WTC11 (cell line): ENCODE measurements at regions not wholly inside any gene's neighbourhood (a gene's known extent, or its start where the extent isn't known, plus 50 kb on each side); places are given as distances from the start of the nearest gene placed in this dataset.

ENCODE experiments used
- ATAC-seq: fragments of 200-7000 bp; cut with Tn5 transposase; 2 replicates; pipeline ENCODE4 v1.10.0; 2021; ENCODE audit warnings: mild to moderate bottlenecking, moderate library complexity
- CTCF ChIA-PET: fragments of 300-600 bp; sonication (Branson Sonifier 250); formaldehyde crosslinking; loops from one replicate; lab custom pipeline; 2021; ENCODE audit warnings: antibody characterized with exemption; lab: Charles Lee
- POLR2A ChIA-PET: fragments of 350-600 bp; sonication (Branson Sonifier 250); formaldehyde crosslinking; loops from one replicate; lab custom pipeline; 2021; ENCODE audit warnings: antibody characterized with exemption; lab: Charles Lee
- DNase-seq: peaks from one replicate; pipeline ENCODE4 v3.0.0; 2021; ENCODE audit warnings: low spot score
- H3K27ac Mint-ChIP-seq: 2 replicates; pipeline ENCODE4 v1.8.0; 2021; ENCODE audit warnings: mixed read lengths
- H3K27me3 Mint-ChIP-seq: 2 replicates; pipeline ENCODE4 v1.8.0; 2021; ENCODE audit warnings: low read depth, mild to moderate bottlenecking, moderate library complexity, mixed read lengths
- H3K36me3 Mint-ChIP-seq: 2 replicates; pipeline ENCODE4 v1.8.0; 2021; ENCODE audit warnings: mixed read lengths
- H3K4me1 Mint-ChIP-seq: 2 replicates; pipeline ENCODE4 v1.8.0; 2022; ENCODE audit warnings: mixed read lengths
- H3K4me3 Mint-ChIP-seq: 2 replicates; pipeline ENCODE4 v1.8.0; 2021; ENCODE audit warnings: mild to moderate bottlenecking, moderate library complexity, mixed read lengths
- H3K9me3 Mint-ChIP-seq: 2 replicates; pipeline ENCODE4 v1.8.0; 2021; ENCODE audit warnings: mixed read lengths
- ATF3 ChIP-seq: sonication (generic); formaldehyde crosslinking; conservative IDR thresholded peaks from 2 replicates; pipeline ENCODE4 v1.8.1; 2022; ENCODE audit warnings: mild to moderate bottlenecking, missing genetic modification reagents
- ESRRA ChIP-seq: sonication (generic); formaldehyde crosslinking; IDR thresholded peaks from 2 replicates; pipeline ENCODE4 v1.8.1; 2022; ENCODE audit warnings: mild to moderate bottlenecking, missing genetic modification reagents, borderline replicate concordance
- IRF2 ChIP-seq: sonication (generic); formaldehyde crosslinking; IDR thresholded peaks from 2 replicates; pipeline ENCODE4 v1.8.0; 2022; ENCODE audit warnings: low read depth, missing genetic modification reagents, borderline replicate concordance
- JAZF1 ChIP-seq: fragments of 250-450 bp; sonication (Bioruptor Pico); IDR thresholded peaks from 2 replicates; pipeline ENCODE4 v1.9.0; 2021; ENCODE audit warnings: moderate library complexity, mild to moderate bottlenecking, inconsistent platforms
- MYBL2 ChIP-seq: sonication (generic); formaldehyde crosslinking; IDR thresholded peaks from 2 replicates; pipeline ENCODE4 v1.8.1; 2023; ENCODE audit warnings: mild to moderate bottlenecking, moderate library complexity, missing genetic modification reagents
- NR1H2 ChIP-seq: sonication (generic); formaldehyde crosslinking; IDR thresholded peaks from 2 replicates; pipeline ENCODE4 v1.9.0; 2021; ENCODE audit warnings: mild to moderate bottlenecking, moderate library complexity, missing genetic modification reagents
- OVOL2 ChIP-seq: fragments of 250-450 bp; sonication (Bioruptor Pico); IDR thresholded peaks from 2 replicates; pipeline ENCODE4 v1.9.0; 2021; ENCODE audit warnings: mild to moderate bottlenecking, borderline replicate concordance
- RELA ChIP-seq: sonication (generic); formaldehyde crosslinking; IDR thresholded peaks from 2 replicates; pipeline ENCODE4 v1.8.1; 2022; ENCODE audit warnings: missing genetic modification reagents, mild to moderate bottlenecking, borderline replicate concordance
- TEAD4 ChIP-seq: sonication (generic); formaldehyde crosslinking; IDR thresholded peaks from 2 replicates; pipeline ENCODE4 v1.8.0; 2022; ENCODE audit warnings: mild to moderate bottlenecking, missing genetic modification reagents
- ZBTB21 ChIP-seq: sonication (generic); formaldehyde crosslinking; IDR thresholded peaks from 2 replicates; pipeline ENCODE4 v1.8.1; 2023; ENCODE audit warnings: mild to moderate bottlenecking, missing genetic modification reagents, borderline replicate concordance
- ZNF138 ChIP-seq: sonication (generic); formaldehyde crosslinking; conservative IDR thresholded peaks from 2 replicates; pipeline ENCODE4 v1.8.1; 2022; ENCODE audit warnings: mild to moderate bottlenecking, moderate library complexity, missing genetic modification reagents
- ZNF263 ChIP-seq: sonication (generic); formaldehyde crosslinking; IDR thresholded peaks from 2 replicates; pipeline ENCODE4 v1.8.1; 2022; ENCODE audit warnings: low read depth, mild to moderate bottlenecking, moderate library complexity, missing genetic modification reagents
- ZNF281 ChIP-seq: sonication (generic); formaldehyde crosslinking; IDR thresholded peaks from 2 replicates; pipeline ENCODE4 v1.8.0; 2023; ENCODE audit warnings: mild to moderate bottlenecking, missing genetic modification reagents
- ZNF512 ChIP-seq: sonication (generic); formaldehyde crosslinking; IDR thresholded peaks from 2 replicates; pipeline ENCODE4 v1.8.1; 2022; ENCODE audit warnings: missing genetic modification reagents, borderline replicate concordance
- TF ChIP-seq, protein P1 (sequence below): sonication (generic); formaldehyde crosslinking; IDR thresholded peaks from 2 replicates; pipeline ENCODE4 v1.8.0; 2022; ENCODE audit warnings: missing genetic modification reagents
- TF ChIP-seq, protein P2 (sequence below): sonication (generic); formaldehyde crosslinking; IDR thresholded peaks from 2 replicates; pipeline ENCODE4 v1.8.1; 2023; ENCODE audit warnings: mild to moderate bottlenecking, missing genetic modification reagents, moderate library complexity
- TF ChIP-seq, protein P3 (sequence below): fragments of 250-450 bp; sonication (Bioruptor Pico); IDR thresholded peaks from 2 replicates; pipeline ENCODE4 v2.1.2; 2022; ENCODE audit warnings: mild to moderate bottlenecking, moderate library complexity
- TF ChIP-seq, protein P4 (sequence below): sonication (generic); formaldehyde crosslinking; IDR thresholded peaks from 2 replicates; pipeline ENCODE4 v1.8.1; 2022; ENCODE audit warnings: mild to moderate bottlenecking, missing genetic modification reagents, moderate library complexity, borderline replicate concordance

- Mint-ChIP-seq H3K27me3 (no peaks in the 10 kb centered on the region), H3K9me3 (peaks cover 23% of the 10 kb centered on the region), H3K4me3 (no peak overlapping the region), H3K4me1 (peaks cover 14% of the 10 kb centered on the region), H3K27ac (no peak overlapping the region), H3K36me3 (peaks cover 19% of the 10 kb centered on the region)
- POLR2A ChIA-PET: no interaction called here
- TF ChIP-seq, protein P1, sequence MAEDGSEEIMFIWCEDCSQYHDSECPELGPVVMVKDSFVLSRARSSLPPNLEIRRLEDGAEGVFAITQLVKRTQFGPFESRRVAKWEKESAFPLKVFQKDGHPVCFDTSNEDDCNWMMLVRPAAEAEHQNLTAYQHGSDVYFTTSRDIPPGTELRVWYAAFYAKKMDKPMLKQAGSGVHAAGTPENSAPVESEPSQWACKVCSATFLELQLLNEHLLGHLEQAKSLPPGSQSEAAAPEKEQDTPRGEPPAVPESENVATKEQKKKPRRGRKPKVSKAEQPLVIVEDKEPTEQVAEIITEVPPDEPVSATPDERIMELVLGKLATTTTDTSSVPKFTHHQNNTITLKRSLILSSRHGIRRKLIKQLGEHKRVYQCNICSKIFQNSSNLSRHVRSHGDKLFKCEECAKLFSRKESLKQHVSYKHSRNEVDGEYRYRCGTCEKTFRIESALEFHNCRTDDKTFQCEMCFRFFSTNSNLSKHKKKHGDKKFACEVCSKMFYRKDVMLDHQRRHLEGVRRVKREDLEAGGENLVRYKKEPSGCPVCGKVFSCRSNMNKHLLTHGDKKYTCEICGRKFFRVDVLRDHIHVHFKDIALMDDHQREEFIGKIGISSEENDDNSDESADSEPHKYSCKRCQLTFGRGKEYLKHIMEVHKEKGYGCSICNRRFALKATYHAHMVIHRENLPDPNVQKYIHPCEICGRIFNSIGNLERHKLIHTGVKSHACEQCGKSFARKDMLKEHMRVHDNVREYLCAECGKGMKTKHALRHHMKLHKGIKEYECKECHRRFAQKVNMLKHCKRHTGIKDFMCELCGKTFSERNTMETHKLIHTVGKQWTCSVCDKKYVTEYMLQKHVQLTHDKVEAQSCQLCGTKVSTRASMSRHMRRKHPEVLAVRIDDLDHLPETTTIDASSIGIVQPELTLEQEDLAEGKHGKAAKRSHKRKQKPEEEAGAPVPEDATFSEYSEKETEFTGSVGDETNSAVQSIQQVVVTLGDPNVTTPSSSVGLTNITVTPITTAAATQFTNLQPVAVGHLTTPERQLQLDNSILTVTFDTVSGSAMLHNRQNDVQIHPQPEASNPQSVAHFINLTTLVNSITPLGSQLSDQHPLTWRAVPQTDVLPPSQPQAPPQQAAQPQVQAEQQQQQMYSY (CRISPR knock-in tag): no peak
- TF ChIP-seq OVOL2 (CRISPR knock-in tag) (no peak), ZNF138 (CRISPR knock-in tag) (no peak), ZNF512 (CRISPR knock-in tag) (0 out of 2 replicates have a peak, but pooled peaks have one; percentile 54), ZNF263 (CRISPR knock-in tag) (no peak), NR1H2 (CRISPR knock-in tag) (no peak)
- ATAC-seq: no peak
- no peak for DNase-seq
- CTCF ChIA-PET: no interaction called here
Observed at GRCh38 chr7:125462615-125463014, 533.0 kb upstream of the POT1 start.

- no peak for ATAC-seq
- TF ChIP-seq, protein P2, sequence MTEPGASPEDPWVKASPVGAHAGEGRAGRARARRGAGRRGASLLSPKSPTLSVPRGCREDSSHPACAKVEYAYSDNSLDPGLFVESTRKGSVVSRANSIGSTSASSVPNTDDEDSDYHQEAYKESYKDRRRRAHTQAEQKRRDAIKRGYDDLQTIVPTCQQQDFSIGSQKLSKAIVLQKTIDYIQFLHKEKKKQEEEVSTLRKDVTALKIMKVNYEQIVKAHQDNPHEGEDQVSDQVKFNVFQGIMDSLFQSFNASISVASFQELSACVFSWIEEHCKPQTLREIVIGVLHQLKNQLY (CRISPR knock-in tag): no peak
- no peak for TF ChIP-seq ZBTB21 (CRISPR knock-in tag)
- TF ChIP-seq IRF2: no peak
- no peak for TF ChIP-seq ESRRA (CRISPR knock-in tag)
- no peak for TF ChIP-seq RELA (CRISPR knock-in tag)
- TF ChIP-seq MYBL2 (CRISPR knock-in tag): no peak
- no peak for TF ChIP-seq ATF3 (CRISPR knock-in tag)
- TF ChIP-seq TEAD4: no peak
- TF ChIP-seq, protein P3, sequence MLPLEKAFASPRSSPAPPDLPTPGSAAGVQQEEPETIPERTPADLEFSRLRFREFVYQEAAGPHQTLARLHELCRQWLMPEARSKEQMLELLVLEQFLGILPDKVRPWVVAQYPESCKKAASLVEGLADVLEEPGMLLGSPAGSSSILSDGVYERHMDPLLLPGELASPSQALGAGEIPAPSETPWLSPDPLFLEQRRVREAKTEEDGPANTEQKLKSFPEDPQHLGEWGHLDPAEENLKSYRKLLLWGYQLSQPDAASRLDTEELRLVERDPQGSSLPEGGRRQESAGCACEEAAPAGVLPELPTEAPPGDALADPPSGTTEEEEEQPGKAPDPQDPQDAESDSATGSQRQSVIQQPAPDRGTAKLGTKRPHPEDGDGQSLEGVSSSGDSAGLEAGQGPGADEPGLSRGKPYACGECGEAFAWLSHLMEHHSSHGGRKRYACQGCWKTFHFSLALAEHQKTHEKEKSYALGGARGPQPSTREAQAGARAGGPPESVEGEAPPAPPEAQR (CRISPR knock-in tag): no peak
- H3K27ac Mint-ChIP-seq: no peak overlapping the region
- H3K36me3 Mint-ChIP-seq: peaks cover 27% of the 10 kb centered on the region
- POLR2A ChIA-PET: no interaction called here
- no peak for DNase-seq
- H3K9me3 Mint-ChIP-seq: peaks cover 43% of the 10 kb centered on the region
- H3K4me3 Mint-ChIP-seq: no peak overlapping the region
- H3K27me3 Mint-ChIP-seq: no peaks in the 10 kb centered on the region; the same call in 1 of the 2 replicates
- H3K4me1 Mint-ChIP-seq: peaks cover 14% of the 10 kb centered on the region
- CTCF ChIA-PET: no interaction called here
Observed at GRCh38 chr7:125459038-125459437, 529.4 kb upstream of the POT1 start.

- POLR2A ChIA-PET: no interaction called here
- H3K36me3 Mint-ChIP-seq: peaks cover 2% of the 10 kb centered on the region; the same call in 1 of the 2 replicates
- no peaks in the 10 kb centered on the region for H3K27me3 Mint-ChIP-seq
- no peak overlapping the region for H3K4me3 Mint-ChIP-seq
- no peak for DNase-seq
- H3K9me3 Mint-ChIP-seq: peaks cover 8% of the 10 kb centered on the region
- H3K27ac Mint-ChIP-seq: no peak overlapping the region
- no peak for ATAC-seq
- CTCF ChIA-PET: no interaction called here
- H3K4me1 Mint-ChIP-seq: no peaks in the 10 kb centered on the region
- TF ChIP-seq, protein P4, sequence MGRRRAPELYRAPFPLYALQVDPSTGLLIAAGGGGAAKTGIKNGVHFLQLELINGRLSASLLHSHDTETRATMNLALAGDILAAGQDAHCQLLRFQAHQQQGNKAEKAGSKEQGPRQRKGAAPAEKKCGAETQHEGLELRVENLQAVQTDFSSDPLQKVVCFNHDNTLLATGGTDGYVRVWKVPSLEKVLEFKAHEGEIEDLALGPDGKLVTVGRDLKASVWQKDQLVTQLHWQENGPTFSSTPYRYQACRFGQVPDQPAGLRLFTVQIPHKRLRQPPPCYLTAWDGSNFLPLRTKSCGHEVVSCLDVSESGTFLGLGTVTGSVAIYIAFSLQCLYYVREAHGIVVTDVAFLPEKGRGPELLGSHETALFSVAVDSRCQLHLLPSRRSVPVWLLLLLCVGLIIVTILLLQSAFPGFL (CRISPR knock-in tag): no peak
- TF ChIP-seq MYBL2 (CRISPR knock-in tag): no peak
- no peak for TF ChIP-seq JAZF1 (CRISPR knock-in tag)
- no peak for TF ChIP-seq ZNF281
Observed at GRCh38 chr7:125450749-125451148, 521.1 kb upstream of the POT1 start.
